MM.1S (cell line): ENCODE measurements at regions not wholly inside any gene's neighbourhood (a gene's known extent, or its start where the extent isn't known, plus 50 kb on each side); places are given as distances from the start of the nearest gene placed in this dataset.
A peak's percentile ranks its signal among the peaks of the same experiment; 100 is the strongest.

Experiments
- DNase-seq: peaks from one replicate; pipeline ENCODE4 v3.0.0-alpha.2; 2015
- H2AFZ ChIP-seq: fragments of 300-600 bp; sonication (generic); 2 replicates; pipeline ENCODE4 v1.6.0; 2016; ENCODE audit warnings: antibody characterized with exemption, low read length
- H3F3A ChIP-seq: fragments of 300-600 bp; sonication (generic); 2 replicates; pipeline ENCODE4 v1.6.1; 2016; ENCODE audit warnings: mild to moderate bottlenecking, antibody characterized with exemption, low read length, moderate library complexity, mixed read lengths; ENCODE audit not compliant: insufficient read depth
- H3K27ac ChIP-seq: fragments of 300-600 bp; sonication (generic); 2 replicates; pipeline ENCODE4 v1.5.1; 2016; ENCODE audit warnings: mild to moderate bottlenecking, low read length
- H3K27me3 ChIP-seq: fragments of 300-600 bp; sonication (generic); replicated peaks from 2 replicates; pipeline ENCODE4 v1.6.0; 2016; ENCODE audit warnings: low read length; ENCODE audit not compliant: insufficient read depth
- H3K36me3 ChIP-seq: fragments of 300-600 bp; sonication (generic); replicated peaks from 2 replicates; pipeline ENCODE4 v1.6.1; 2016; ENCODE audit warnings: mild to moderate bottlenecking, low read length, mixed read lengths; ENCODE audit not compliant: insufficient read depth
- H3K4me1 ChIP-seq: fragments of 300-600 bp; sonication (generic); 2 replicates; pipeline ENCODE4 v1.6.1; 2016; ENCODE audit warnings: low read length, mixed read lengths
- H3K4me2 ChIP-seq: fragments of 300-600 bp; sonication (generic); 2 replicates; pipeline ENCODE4 v1.6.0; 2016; ENCODE audit warnings: low read depth, low read length
- H3K4me3 ChIP-seq: fragments of 300-600 bp; sonication (generic); 2 replicates; pipeline ENCODE4 v1.5.1; 2016; ENCODE audit warnings: low read length, mixed read lengths
- H3K79me2 ChIP-seq: fragments of 300-600 bp; sonication (generic); 2 replicates; pipeline ENCODE4 v1.6.1; 2016; ENCODE audit warnings: mixed run types, low read length, mixed read lengths
- H3K9ac ChIP-seq: fragments of 300-600 bp; sonication (generic); 2 replicates; pipeline ENCODE4 v1.6.1; 2016; ENCODE audit warnings: low read length, mixed read lengths
- H3K9me2 ChIP-seq: fragments of 300-600 bp; sonication (generic); replicated peaks from 2 replicates; pipeline ENCODE4 v1.6.1; 2016; ENCODE audit warnings: mild to moderate bottlenecking, low read length, mixed read lengths; ENCODE audit not compliant: insufficient read depth
- H3K9me3 ChIP-seq: fragments of 300-600 bp; sonication (generic); replicated peaks from 2 replicates; pipeline ENCODE4 v1.6.1; 2016; ENCODE audit warnings: mild to moderate bottlenecking, low read length, mixed read lengths; ENCODE audit not compliant: insufficient read depth
- H4K20me1 ChIP-seq: fragments of 300-600 bp; sonication (generic); 2 replicates; pipeline ENCODE4 v1.6.1; 2016; ENCODE audit warnings: mild to moderate bottlenecking, low read length, moderate library complexity, mixed read lengths; ENCODE audit not compliant: insufficient read depth
- CTCF ChIP-seq: fragments of 300-600 bp; sonication (generic); IDR thresholded peaks from 2 replicates; pipeline ENCODE4 v1.5.1; 2016; ENCODE audit warnings: antibody characterized with exemption, low read length, mixed read lengths
- EZH2 ChIP-seq: fragments of 300-600 bp; sonication (generic); optimal IDR thresholded peaks from 2 replicates; pipeline ENCODE3; 2017; ENCODE audit warnings: low read depth, mild to moderate bottlenecking, antibody characterized with exemption, low read length, mixed read lengths
- EZH2phosphoT487 ChIP-seq: fragments of 300-600 bp; sonication (generic); IDR thresholded peaks from 2 replicates; pipeline ENCODE4 v1.6.1; 2018; ENCODE audit warnings: antibody characterized with exemption, low read length

GRCh38 chr11:19557185-19557584 is 155.5 kb upstream of the NAV2 start:
- Histone ChIP-seq H2AFZ (no peak overlapping the region), H3K79me2 (peaks cover 15% of the 10 kb centered on the region), H3K9ac (no peak overlapping the region), H3K4me1 (peaks cover 12% of the 10 kb centered on the region), H3K36me3 (no peaks in the 10 kb centered on the region), H3F3A (no peaks in the 10 kb centered on the region), H4K20me1 (no peaks in the 10 kb centered on the region), H3K9me3 (no peaks in the 10 kb centered on the region), H3K27me3 (no peaks in the 10 kb centered on the region), H3K27ac (no peak overlapping the region), H3K4me2 (no peak overlapping the region), H3K9me2 (no peaks in the 10 kb centered on the region), H3K4me3 (no peak overlapping the region)
- TF ChIP-seq CTCF, result no peak
- TF ChIP-seq EZH2, result no peak
- no peak for TF ChIP-seq EZH2phosphoT487
- DNase-seq, result no peak

- no peak overlapping the region for H3K9ac ChIP-seq
- H3K27me3 ChIP-seq, result no peaks in the 10 kb centered on the region
- H3F3A ChIP-seq, result no peaks in the 10 kb centered on the region
- H2AFZ ChIP-seq, result no peak overlapping the region
- H4K20me1 ChIP-seq, result no peaks in the 10 kb centered on the region
- H3K4me2 ChIP-seq, result no peak overlapping the region
- no peak for DNase-seq
- H3K9me3 ChIP-seq, result no peaks in the 10 kb centered on the region
- peaks cover 27% of the 10 kb centered on the region for H3K4me1 ChIP-seq
- H3K9me2 ChIP-seq, result no peaks in the 10 kb centered on the region
- no peaks in the 10 kb centered on the region for H3K36me3 ChIP-seq
- peaks cover 26% of the 10 kb centered on the region for H3K79me2 ChIP-seq
- no peak overlapping the region for H3K4me3 ChIP-seq
- H3K27ac ChIP-seq, result no peak overlapping the region
- TF ChIP-seq EZH2 (no peak), CTCF (no peak), EZH2phosphoT487 (no peak)
Measured at GRCh38 chr11:19555266-19555665, 157.4 kb upstream of the NAV2 start.

- Histone ChIP-seq H4K20me1 (no peaks in the 10 kb centered on the region), H3F3A (no peaks in the 10 kb centered on the region), H3K36me3 (no peaks in the 10 kb centered on the region), H3K9ac (no peak overlapping the region), H3K79me2 (peaks cover 26% of the 10 kb centered on the region), H3K27ac (no peak overlapping the region), H3K9me3 (no peaks in the 10 kb centered on the region), H3K4me3 (no peak overlapping the region), H3K4me2 (no peak overlapping the region), H2AFZ (no peak overlapping the region), H3K27me3 (no peaks in the 10 kb centered on the region), H3K9me2 (no peaks in the 10 kb centered on the region), H3K4me1 (peaks cover 27% of the 10 kb centered on the region)
- DNase-seq, result peak; percentile 85
- no peak for TF ChIP-seq EZH2
- TF ChIP-seq EZH2phosphoT487, result no peak
- TF ChIP-seq CTCF, result peak; percentile 92
Measured at GRCh38 chr11:19553683-19554333, 158.8 kb upstream of the NAV2 start.
